Osteoblast (primary cell): ENCODE measurements at regions not wholly inside any gene's neighbourhood (a gene's known extent, or its start where the extent isn't known, plus 50 kb on each side); places are given as distances from the start of the nearest gene placed in this dataset.

ENCODE experiments used
- DNase-seq: peaks from one replicate; pipeline ENCODE4 v3.0.0; 2011; ENCODE audit warnings: low spot score, mixed read lengths; ENCODE audit not compliant: insufficient read length; ENCODE audit errors: missing footprints
- H2AFZ ChIP-seq: 2 replicates; pipeline ENCODE4 v1.6.0; 2011; ENCODE audit warnings: mild to moderate bottlenecking, low read length
- H3K27ac ChIP-seq: 2 replicates; pipeline ENCODE4 v1.5.1; 2011; ENCODE audit warnings: mild to moderate bottlenecking, low read depth, low read length, moderate library complexity
- H3K27me3 ChIP-seq: 2 replicates; pipeline ENCODE4 v1.6.0; 2012; ENCODE audit warnings: mild to moderate bottlenecking, control low read depth, inconsistent platforms, low read length, moderate library complexity; ENCODE audit not compliant: insufficient read depth
- H3K36me3 ChIP-seq: 2 replicates; pipeline ENCODE4 v1.5.1; 2011; ENCODE audit warnings: mild to moderate bottlenecking, low read length, control low read depth, moderate library complexity; ENCODE audit not compliant: insufficient read depth
- H3K4me1 ChIP-seq: 2 replicates; pipeline ENCODE4 v1.5.1; 2011; ENCODE audit warnings: mild to moderate bottlenecking, low read length, control low read depth, moderate library complexity; ENCODE audit not compliant: insufficient read depth
- H3K4me2 ChIP-seq: 2 replicates; pipeline ENCODE4 v1.6.0; 2011; ENCODE audit warnings: mild to moderate bottlenecking, low read length; ENCODE audit not compliant: insufficient read depth
- H3K4me3 ChIP-seq: fragments of 200-600 bp; sonication (generic); 3 replicates; pipeline ENCODE4 v1.5.1; 2012; ENCODE audit warnings: mild to moderate bottlenecking, low read length, inconsistent platforms; ENCODE audit not compliant: insufficient read depth
- H3K79me2 ChIP-seq: 2 replicates; pipeline ENCODE4 v1.6.0; 2012; ENCODE audit warnings: mild to moderate bottlenecking, low read length, control low read depth, inconsistent platforms; ENCODE audit not compliant: insufficient read depth
- H3K9me3 ChIP-seq: 2 replicates; pipeline ENCODE4 v1.5.1; 2011; ENCODE audit warnings: low read depth, low read length, control low read depth
- H4K20me1 ChIP-seq: 2 replicates; pipeline ENCODE4 v1.6.0; 2012; ENCODE audit warnings: mild to moderate bottlenecking, low read length, control low read depth; ENCODE audit not compliant: insufficient read depth
- CTCF ChIP-seq: IDR thresholded peaks from 2 replicates; pipeline ENCODE4 v1.5.1; 2011; ENCODE audit warnings: mild to moderate bottlenecking, low read depth, low read length, moderate library complexity; ENCODE audit errors: extremely low read depth

GRCh38 chr1:29842130-29842529 is 605.8 kb downstream of the PTPRU start:
- Histone ChIP-seq H3K27me3 (no peaks in the 10 kb centered on the region), H3K4me1 (no peaks in the 10 kb centered on the region), H3K79me2 (no peaks in the 10 kb centered on the region), H3K4me3 (no peak overlapping the region), H3K9me3 (no peaks in the 10 kb centered on the region), H3K27ac (no peak overlapping the region), H4K20me1 (no peaks in the 10 kb centered on the region), H3K36me3 (no peaks in the 10 kb centered on the region), H2AFZ (no peak overlapping the region), H3K4me2 (no peak overlapping the region)
- TF ChIP-seq CTCF, result no peak
- no peak for DNase-seq

- Histone ChIP-seq H4K20me1 (no peaks in the 10 kb centered on the region), H3K27me3 (no peaks in the 10 kb centered on the region), H3K27ac (no peak overlapping the region), H2AFZ (no peak overlapping the region), H3K4me2 (no peak overlapping the region), H3K4me1 (no peaks in the 10 kb centered on the region), H3K4me3 (no peak overlapping the region), H3K79me2 (no peaks in the 10 kb centered on the region), H3K9me3 (no peaks in the 10 kb centered on the region), H3K36me3 (no peaks in the 10 kb centered on the region)
- DNase-seq, result no peak
- TF ChIP-seq CTCF, result no peak
Observed at GRCh38 chr1:29839726-29840125, 603.4 kb downstream of the PTPRU start.

- H3K27me3 ChIP-seq, result no peaks in the 10 kb centered on the region
- no peak overlapping the region for H2AFZ ChIP-seq
- no peaks in the 10 kb centered on the region for H3K36me3 ChIP-seq
- no peaks in the 10 kb centered on the region for H4K20me1 ChIP-seq
- no peaks in the 10 kb centered on the region for H3K79me2 ChIP-seq
- H3K9me3 ChIP-seq, result no peaks in the 10 kb centered on the region
- no peaks in the 10 kb centered on the region for H3K4me1 ChIP-seq
- TF ChIP-seq CTCF, result no peak
- no peak overlapping the region for H3K4me2 ChIP-seq
- no peak overlapping the region for H3K4me3 ChIP-seq
- DNase-seq, result no peak
- no peak overlapping the region for H3K27ac ChIP-seq
Observed at GRCh38 chr1:29838738-29839320, 602.5 kb downstream of the PTPRU start.

- Histone ChIP-seq H3K4me3 (no peak overlapping the region), H3K4me2 (no peak overlapping the region), H4K20me1 (no peaks in the 10 kb centered on the region), H3K27me3 (no peaks in the 10 kb centered on the region), H3K79me2 (no peaks in the 10 kb centered on the region), H3K36me3 (no peaks in the 10 kb centered on the region), H3K4me1 (no peaks in the 10 kb centered on the region), H3K9me3 (no peaks in the 10 kb centered on the region), H3K27ac (no peak overlapping the region), H2AFZ (no peak overlapping the region)
- TF ChIP-seq CTCF, result no peak
- DNase-seq, result no peak
Observed at GRCh38 chr1:29836651-29837646, 600.6 kb downstream of the PTPRU start.
